Sigmoid colon (tissue), 4 donors: ENCODE measurements at regions not wholly inside any gene's neighbourhood (a gene's known extent, or its start where the extent isn't known, plus 50 kb on each side); places are given as distances from the start of the nearest gene placed in this dataset.

ENCODE experiments used
- POLR2A ChIP-seq, 2 donors: fragments of 450-650 bp; IDR thresholded peaks; one replicate each; pipeline ENCODE4 v1.6.1; 2016; ENCODE audit warnings: antibody characterized with exemption in 2 of 2, mild to moderate bottlenecking in 2 of 2, moderate library complexity in 2 of 2
- POLR2AphosphoS5 ChIP-seq, 4 donors: sonication (generic); formaldehyde crosslinking; IDR thresholded peaks; one replicate each; pipeline ENCODE4 v1.6.1; 2017; ENCODE audit warnings: antibody characterized with exemption in 4 of 4
- TF ChIP-seq, protein P1 (sequence below), 4 experiments: fragments of 450-650 bp in 3 of 4; fragments of 200-600 bp in 1 of 4; IDR thresholded peaks; one replicate each; pipeline ENCODE4 v1.5.1; 2016 to 2019; ENCODE audit warnings: antibody characterized with exemption in 4 of 4, mild to moderate bottlenecking in 3 of 4, moderate library complexity in 2 of 4

DNA sequence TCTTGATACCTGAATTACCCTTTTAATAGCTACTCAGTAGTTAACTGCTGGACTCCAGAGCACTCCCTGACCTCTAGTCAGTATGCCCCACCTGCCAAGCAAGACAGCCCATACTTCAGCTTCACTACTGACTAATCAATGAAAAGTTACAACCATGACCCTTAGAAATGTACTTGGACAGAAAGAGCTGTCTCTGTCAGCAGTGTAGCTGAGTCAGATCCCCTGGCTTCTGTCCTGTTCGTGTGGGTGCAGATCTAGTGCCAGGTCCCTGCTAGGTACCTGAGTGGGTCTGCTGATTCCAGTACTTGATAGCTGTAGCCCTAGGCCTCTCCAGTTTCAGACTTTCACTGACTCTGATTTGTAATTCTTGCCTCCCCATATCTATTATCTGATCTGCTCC lies 265.8 kb upstream of the POU2AF2 start:
- no peak for TF ChIP-seq POLR2A (IDR thresholded peaks at IDR 0.05)
- TF ChIP-seq, protein P1, sequence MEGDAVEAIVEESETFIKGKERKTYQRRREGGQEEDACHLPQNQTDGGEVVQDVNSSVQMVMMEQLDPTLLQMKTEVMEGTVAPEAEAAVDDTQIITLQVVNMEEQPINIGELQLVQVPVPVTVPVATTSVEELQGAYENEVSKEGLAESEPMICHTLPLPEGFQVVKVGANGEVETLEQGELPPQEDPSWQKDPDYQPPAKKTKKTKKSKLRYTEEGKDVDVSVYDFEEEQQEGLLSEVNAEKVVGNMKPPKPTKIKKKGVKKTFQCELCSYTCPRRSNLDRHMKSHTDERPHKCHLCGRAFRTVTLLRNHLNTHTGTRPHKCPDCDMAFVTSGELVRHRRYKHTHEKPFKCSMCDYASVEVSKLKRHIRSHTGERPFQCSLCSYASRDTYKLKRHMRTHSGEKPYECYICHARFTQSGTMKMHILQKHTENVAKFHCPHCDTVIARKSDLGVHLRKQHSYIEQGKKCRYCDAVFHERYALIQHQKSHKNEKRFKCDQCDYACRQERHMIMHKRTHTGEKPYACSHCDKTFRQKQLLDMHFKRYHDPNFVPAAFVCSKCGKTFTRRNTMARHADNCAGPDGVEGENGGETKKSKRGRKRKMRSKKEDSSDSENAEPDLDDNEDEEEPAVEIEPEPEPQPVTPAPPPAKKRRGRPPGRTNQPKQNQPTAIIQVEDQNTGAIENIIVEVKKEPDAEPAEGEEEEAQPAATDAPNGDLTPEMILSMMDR (IDR thresholded peaks at IDR 0.05) = no peak
- no peak for TF ChIP-seq POLR2AphosphoS5 (IDR thresholded peaks at IDR 0.05)
